A549 (cell line): ENCODE measurements at regions not wholly inside any gene's neighbourhood (a gene's known extent, or its start where the extent isn't known, plus 50 kb on each side); places are given as distances from the start of the nearest gene placed in this dataset.

ENCODE experiments used
- ATAC-seq, 2 experiments: fragments of 200-7000 bp in 1 of 2; fragments of >200 bp in 1 of 2; cut with Nextera tagmentation in 1 of 2; cut with Tn5 transposase in 1 of 2; 3 replicates each; pipeline versions ENCODE4 v1.8.0 to v1.9.1; 2018 to 2020; ENCODE audit warnings: mild to moderate bottlenecking in 1 of 2, moderate library complexity in 1 of 2
- CTCF ChIA-PET: fragments of 300-600 bp; sonication (Branson Sonifier 250); formaldehyde crosslinking; extraction: SDS; loops from one replicate; lab custom pipeline; 2021; ENCODE audit warnings: antibody characterized with exemption, inconsistent platforms; lab: Yijun Ruan, JAX
- POLR2A ChIA-PET: fragments of 350-600 bp; formaldehyde crosslinking; extraction: SDS; loops from one replicate; lab custom pipeline; 2021; ENCODE audit warnings: antibody characterized with exemption, inconsistent platforms; lab: Yijun Ruan, JAX
- DNase-seq, 2 experiments: peaks; one replicate each; pipeline versions ENCODE4 v3.0.0 to v3.0.0-alpha.2; 2011 to 2016; ENCODE audit warnings: low read depth in 1 of 2, low spot score in 1 of 2
- FAIRE-seq: peaks from 2 replicates; lab custom pipeline; 2011; peaks lifted over from hg19 to GRCh38; lab: Jason Lieb, UNC
- H3K27ac ChIP-seq, 2 experiments: fragments of >200 bp; sonication (Bioruptor Twin); formaldehyde crosslinking; 3 replicates each; pipeline ENCODE4 v1.5.1; 2016 to 2017
- H3K4me1 ChIP-seq: fragments of >200 bp; sonication (Bioruptor Twin); formaldehyde crosslinking; 3 replicates; pipeline ENCODE4 v1.6.1; 2016
- H3K4me2 ChIP-seq: fragments of >200 bp; sonication (Bioruptor Twin); formaldehyde crosslinking; 3 replicates; pipeline ENCODE4 v1.6.1; 2016
- H3K4me3 ChIP-seq: fragments of >200 bp; sonication (Bioruptor Twin); formaldehyde crosslinking; 3 replicates; pipeline ENCODE4 v1.5.1; 2016
- H3K9me3 ChIP-seq: fragments of >200 bp; sonication (Bioruptor Twin); formaldehyde crosslinking; 3 replicates; pipeline ENCODE4 v1.6.1; 2016
- CBX2 ChIP-seq: fragments of 200-600 bp; sonication (generic); IDR thresholded peaks from 2 replicates; pipeline ENCODE4 v1.6.1; 2016; ENCODE audit warnings: low read depth, mild to moderate bottlenecking, borderline replicate concordance
- CBX8 ChIP-seq: fragments of 200-600 bp; sonication (generic); IDR thresholded peaks from 2 replicates; pipeline ENCODE4 v1.6.1; 2016
- EHF ChIP-seq: fragments of 250-450 bp; sonication (Bioruptor Pico); IDR thresholded peaks from 2 replicates; pipeline ENCODE4 v1.5.0; 2020; ENCODE audit warnings: mild to moderate bottlenecking
- EP300 ChIP-seq, 2 experiments: fragments of >200 bp; sonication (Bioruptor Twin); formaldehyde crosslinking; IDR thresholded peaks; 2 replicates in 1 of 2; 3 replicates in 1 of 2; pipeline ENCODE4 v1.6.1; 2016 to 2017
- ESRRA ChIP-seq: fragments of 150-350 bp; IDR thresholded peaks from 2 replicates; pipeline ENCODE4 v1.6.1; 2014; ENCODE audit warnings: mild to moderate bottlenecking, low read length, borderline replicate concordance
- GATA3 ChIP-seq: IDR thresholded peaks from 2 replicates; pipeline ENCODE4 v1.6.1; 2012; ENCODE audit warnings: borderline replicate concordance
- HOXB13 ChIP-seq: fragments of 250-450 bp; sonication (Bioruptor Pico); IDR thresholded peaks from 2 replicates; pipeline ENCODE4 v1.5.0; 2020; ENCODE audit warnings: low read depth, mild to moderate bottlenecking, moderate library complexity
- HOXB5 ChIP-seq: fragments of 250-450 bp; sonication (Bioruptor Pico); IDR thresholded peaks from 2 replicates; pipeline ENCODE4 v1.5.0; 2020; ENCODE audit warnings: mild to moderate bottlenecking, moderate library complexity
- JUN ChIP-seq, 2 experiments: fragments of >200 bp; sonication (Bioruptor Twin); formaldehyde crosslinking; IDR thresholded peaks; 2 replicates in 1 of 2; 3 replicates in 1 of 2; pipeline ENCODE4 v1.6.1; 2016 to 2017
- JUNB ChIP-seq: fragments of >200 bp; sonication (Bioruptor Twin); formaldehyde crosslinking; IDR thresholded peaks from 2 replicates; pipeline ENCODE4 v1.6.1; 2016
- MAFK ChIP-seq: fragments of 450-650 bp; IDR thresholded peaks from 2 replicates; pipeline ENCODE4 v1.6.1; 2014; ENCODE audit not compliant: partially characterized antibody
- MAZ ChIP-seq: fragments of 150-350 bp; IDR thresholded peaks from 2 replicates; pipeline ENCODE4 v1.6.1; 2014; ENCODE audit warnings: antibody characterized with exemption, low read depth, low read length, borderline replicate concordance
- MYC ChIP-seq: IDR thresholded peaks from 2 replicates; pipeline ENCODE4 v1.6.1; 2012; ENCODE audit warnings: mild to moderate bottlenecking, inconsistent platforms, low read length, improper control_type of control experiment, borderline replicate concordance
- NFE2L2 ChIP-seq: fragments of 150-350 bp; conservative IDR thresholded peaks from 2 replicates; pipeline ENCODE4 v1.6.1; 2014; ENCODE audit warnings: low read length
- NPAS2 ChIP-seq: fragments of 250-450 bp; sonication (Bioruptor Pico); IDR thresholded peaks from 2 replicates; pipeline ENCODE4 v1.8.0; 2022; ENCODE audit warnings: mild to moderate bottlenecking, moderate library complexity, borderline replicate concordance
- POLR2AphosphoS2 ChIP-seq: conservative IDR thresholded peaks from 2 replicates; pipeline ENCODE4 v1.6.1; 2012; ENCODE audit warnings: low read length, improper control_type of control experiment, inconsistent platforms
- RAD21 ChIP-seq, 2 experiments: fragments of >200 bp in 1 of 2; sonication (Bioruptor Twin) in 1 of 2; formaldehyde crosslinking in 1 of 2; IDR thresholded peaks in 1 of 2; conservative IDR thresholded peaks in 1 of 2; 2 replicates in 1 of 2; 3 replicates in 1 of 2; pipeline ENCODE4 v1.6.1; 2012 to 2018; ENCODE audit warnings: inconsistent platforms in 1 of 2
- RCOR1 ChIP-seq: fragments of 150-350 bp; IDR thresholded peaks from 2 replicates; pipeline ENCODE4 v1.6.1; 2014; ENCODE audit warnings: antibody characterized with exemption, low read length, low read depth
- RNF2 ChIP-seq: fragments of 200-600 bp; sonication (generic); IDR thresholded peaks from 2 replicates; pipeline ENCODE4 v1.6.1; 2016; ENCODE audit warnings: low read depth, mild to moderate bottlenecking, antibody characterized with exemption, moderate library complexity, borderline replicate concordance
- SMC3 ChIP-seq: fragments of >200 bp; sonication (Bioruptor Twin); formaldehyde crosslinking; IDR thresholded peaks from 3 replicates; pipeline ENCODE4 v1.6.1; 2018; ENCODE audit warnings: inconsistent platforms
- SREBF2 ChIP-seq: fragments of 450-650 bp; IDR thresholded peaks from 2 replicates; pipeline ENCODE4 v1.6.1; 2014; ENCODE audit warnings: mild to moderate bottlenecking, moderate library complexity
- TP53 ChIP-seq: fragments of 250-450 bp; sonication (Bioruptor Pico); IDR thresholded peaks from 2 replicates; pipeline ENCODE4 v1.5.0; 2021; ENCODE audit warnings: mild to moderate bottlenecking, moderate library complexity
- ZNF302 ChIP-seq: fragments of 250-450 bp; sonication (Bioruptor Pico); IDR thresholded peaks from 2 replicates; pipeline ENCODE4 v1.9.0; 2021; ENCODE audit warnings: inconsistent platforms, mild to moderate bottlenecking, moderate library complexity
- ZSCAN20 ChIP-seq: fragments of 250-450 bp; sonication (Bioruptor Pico); IDR thresholded peaks from 2 replicates; pipeline ENCODE4 v1.8.0; 2022; ENCODE audit warnings: mild to moderate bottlenecking, moderate library complexity
- WGBS: methylation state at CpG from one replicate; pipeline ENCODE4 v1.1.6; 2017; ENCODE audit errors: missing lambda C conversion rate; 5-methylcytosine and 5-hydroxymethylcytosine counted together
- TF ChIP-seq, protein P1 (sequence below): IDR thresholded peaks from 2 replicates; pipeline ENCODE4 v1.6.1; 2012; ENCODE audit warnings: low read depth, borderline replicate concordance
- TF ChIP-seq, protein P2 (sequence below): fragments of 200-600 bp; sonication (generic); IDR thresholded peaks from 2 replicates; pipeline ENCODE4 v1.6.1; 2016; ENCODE audit warnings: antibody characterized with exemption, mild to moderate bottlenecking, moderate library complexity
- TF ChIP-seq, protein P3 (sequence below): IDR thresholded peaks from 2 replicates; pipeline ENCODE4 v1.6.1; 2012
- TF ChIP-seq, protein P4 (sequence below): fragments of 250-450 bp; sonication (Bioruptor Pico); IDR thresholded peaks from 2 replicates; pipeline ENCODE4 v1.5.0; 2021; ENCODE audit warnings: mild to moderate bottlenecking, moderate library complexity, borderline replicate concordance

DNA sequence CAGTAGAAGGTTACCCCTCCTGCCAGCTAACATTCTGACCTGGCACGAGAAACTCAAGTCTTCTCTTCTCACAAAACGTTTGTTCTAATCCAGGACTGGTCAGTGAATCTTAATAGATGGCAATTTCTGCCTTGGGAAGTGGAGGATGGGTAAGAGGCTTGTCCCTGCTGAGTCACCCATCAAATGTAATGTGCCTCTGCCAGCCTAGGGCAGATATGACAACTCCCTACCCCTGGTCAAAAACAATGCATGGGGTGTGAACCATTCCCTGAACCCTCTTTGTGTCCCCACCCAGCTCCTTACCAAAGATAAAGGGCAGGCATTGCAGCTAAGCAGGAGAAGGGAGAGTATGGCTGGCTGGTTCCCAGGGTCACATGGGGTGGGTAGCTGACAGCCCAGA lies 1052.9 kb downstream of the GALC start:
- 0% methylated on average over 2 of the region's 2 CpGs for WGBS
- Histone ChIP-seq H3K4me1 (no peaks in the 10 kb centered on the region), H3K4me3 (no peak overlapping the region), H3K9me3 (no peaks in the 10 kb centered on the region), H3K27ac (no peak overlapping the region), H3K4me2 (no peak overlapping the region)
- no peak for TF ChIP-seq TP53 (CRISPR knock-in tag)
- TF ChIP-seq JUN (IDR thresholded peaks at IDR 0.05) = no peak
- TF ChIP-seq ZNF302 (CRISPR knock-in tag) = no peak
- no peak for TF ChIP-seq SMC3
- TF ChIP-seq CBX8 = no peak
- FAIRE-seq (no peak), DNase-seq (no peak), ATAC-seq (no peak)
- POLR2A ChIA-PET = no interaction called here
- CTCF ChIA-PET = interaction anchor here (1.7 kb wide), 1 partner anchor 19 kb away, joined by 3 read pairs; no protein-coding TSS in a partner anchor

DNA sequence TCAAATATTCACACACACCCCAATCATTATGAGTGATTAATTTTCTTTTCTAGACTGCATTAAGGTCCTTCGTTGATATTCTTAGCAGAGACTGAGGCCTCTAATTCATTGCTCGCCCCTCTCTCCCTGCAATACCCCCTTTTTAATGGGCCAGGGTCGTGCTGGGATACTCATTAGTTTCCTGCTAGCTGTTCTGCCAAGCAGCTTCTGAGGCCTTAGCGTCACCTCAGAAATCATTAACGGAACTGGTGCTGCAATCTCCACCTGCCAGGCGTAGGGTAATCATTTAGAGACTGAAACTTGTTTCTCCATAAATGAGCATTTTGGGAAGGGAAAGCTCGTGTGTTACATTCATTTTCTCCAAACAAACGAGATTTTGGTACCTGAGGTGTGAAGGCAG lies 1054.7 kb downstream of the GALC start:
- POLR2A ChIA-PET = no interaction called here
- Histone ChIP-seq H3K9me3 (no peaks in the 10 kb centered on the region), H3K4me2 (no peak overlapping the region), H3K27ac (no peak overlapping the region), H3K4me3 (no peak overlapping the region)
- CTCF ChIA-PET = no interaction called here
- DNase-seq (no peak), ATAC-seq (no peak)
- 3% methylated on average over 8 of the region's 8 CpGs for WGBS
- TF ChIP-seq, protein P1, sequence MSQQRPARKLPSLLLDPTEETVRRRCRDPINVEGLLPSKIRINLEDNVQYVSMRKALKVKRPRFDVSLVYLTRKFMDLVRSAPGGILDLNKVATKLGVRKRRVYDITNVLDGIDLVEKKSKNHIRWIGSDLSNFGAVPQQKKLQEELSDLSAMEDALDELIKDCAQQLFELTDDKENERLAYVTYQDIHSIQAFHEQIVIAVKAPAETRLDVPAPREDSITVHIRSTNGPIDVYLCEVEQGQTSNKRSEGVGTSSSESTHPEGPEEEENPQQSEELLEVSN = no peak
- TF ChIP-seq JUN (IDR thresholded peaks at IDR 0.05) = no peak
- no peak for TF ChIP-seq HOXB13 (CRISPR knock-in tag)
- no peak for TF ChIP-seq CBX2
- no peak for TF ChIP-seq POLR2AphosphoS2
- no peak for TF ChIP-seq RNF2
- no peak for TF ChIP-seq EP300 (IDR thresholded peaks at IDR 0.05)
- TF ChIP-seq HOXB5 (CRISPR knock-in tag) = no peak
- no peak for TF ChIP-seq ESRRA
- TF ChIP-seq, protein P2, sequence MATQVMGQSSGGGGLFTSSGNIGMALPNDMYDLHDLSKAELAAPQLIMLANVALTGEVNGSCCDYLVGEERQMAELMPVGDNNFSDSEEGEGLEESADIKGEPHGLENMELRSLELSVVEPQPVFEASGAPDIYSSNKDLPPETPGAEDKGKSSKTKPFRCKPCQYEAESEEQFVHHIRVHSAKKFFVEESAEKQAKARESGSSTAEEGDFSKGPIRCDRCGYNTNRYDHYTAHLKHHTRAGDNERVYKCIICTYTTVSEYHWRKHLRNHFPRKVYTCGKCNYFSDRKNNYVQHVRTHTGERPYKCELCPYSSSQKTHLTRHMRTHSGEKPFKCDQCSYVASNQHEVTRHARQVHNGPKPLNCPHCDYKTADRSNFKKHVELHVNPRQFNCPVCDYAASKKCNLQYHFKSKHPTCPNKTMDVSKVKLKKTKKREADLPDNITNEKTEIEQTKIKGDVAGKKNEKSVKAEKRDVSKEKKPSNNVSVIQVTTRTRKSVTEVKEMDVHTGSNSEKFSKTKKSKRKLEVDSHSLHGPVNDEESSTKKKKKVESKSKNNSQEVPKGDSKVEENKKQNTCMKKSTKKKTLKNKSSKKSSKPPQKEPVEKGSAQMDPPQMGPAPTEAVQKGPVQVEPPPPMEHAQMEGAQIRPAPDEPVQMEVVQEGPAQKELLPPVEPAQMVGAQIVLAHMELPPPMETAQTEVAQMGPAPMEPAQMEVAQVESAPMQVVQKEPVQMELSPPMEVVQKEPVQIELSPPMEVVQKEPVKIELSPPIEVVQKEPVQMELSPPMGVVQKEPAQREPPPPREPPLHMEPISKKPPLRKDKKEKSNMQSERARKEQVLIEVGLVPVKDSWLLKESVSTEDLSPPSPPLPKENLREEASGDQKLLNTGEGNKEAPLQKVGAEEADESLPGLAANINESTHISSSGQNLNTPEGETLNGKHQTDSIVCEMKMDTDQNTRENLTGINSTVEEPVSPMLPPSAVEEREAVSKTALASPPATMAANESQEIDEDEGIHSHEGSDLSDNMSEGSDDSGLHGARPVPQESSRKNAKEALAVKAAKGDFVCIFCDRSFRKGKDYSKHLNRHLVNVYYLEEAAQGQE = no peak
- no peak for TF ChIP-seq MAZ
- TF ChIP-seq RAD21 (conservative IDR thresholded peaks at IDR 0.05 in 1 of 2, IDR thresholded peaks at IDR 0.05 in 1 of 2) = no peak
- TF ChIP-seq SMC3 = no peak
- TF ChIP-seq ZSCAN20 (CRISPR knock-in tag) = no peak
- TF ChIP-seq MYC = no peak
- no peak for TF ChIP-seq NPAS2
- TF ChIP-seq, all 56 proteins: peak for 0
- no peaks in the 10 kb centered on the region for H3K4me1 ChIP-seq
- FAIRE-seq = no peak

DNA sequence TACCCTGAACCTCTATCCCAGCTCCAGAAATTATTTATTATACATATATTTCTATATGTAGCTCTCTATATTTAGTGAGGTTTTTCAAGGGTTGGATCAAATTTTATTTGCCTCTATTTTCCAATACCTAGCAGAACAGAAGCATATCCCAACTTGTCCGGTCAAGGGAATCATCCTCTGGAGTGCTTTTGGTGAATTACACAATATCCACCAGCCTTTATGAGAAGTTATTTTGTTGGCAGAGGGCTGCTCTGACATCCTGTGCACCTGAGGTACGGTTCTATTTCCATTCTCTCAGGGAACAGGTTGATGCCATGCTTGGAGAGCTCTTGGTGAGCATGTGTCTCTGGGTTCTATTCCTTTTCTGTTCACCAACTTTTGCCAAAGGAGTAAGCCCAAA lies 1056.4 kb downstream of the GALC start:
- H3K4me1 ChIP-seq = no peaks in the 10 kb centered on the region
- no peak overlapping the region for H3K4me3 ChIP-seq
- DNase-seq = no peak
- no peak overlapping the region for H3K27ac ChIP-seq
- no peak overlapping the region for H3K4me2 ChIP-seq
- ATAC-seq = no peak
- POLR2A ChIA-PET = no interaction called here
- CTCF ChIA-PET = no interaction called here
- TF ChIP-seq EHF (CRISPR knock-in tag) = no peak
- no peak for TF ChIP-seq HOXB5 (CRISPR knock-in tag)
- TF ChIP-seq JUNB = no peak
- TF ChIP-seq, protein P3, sequence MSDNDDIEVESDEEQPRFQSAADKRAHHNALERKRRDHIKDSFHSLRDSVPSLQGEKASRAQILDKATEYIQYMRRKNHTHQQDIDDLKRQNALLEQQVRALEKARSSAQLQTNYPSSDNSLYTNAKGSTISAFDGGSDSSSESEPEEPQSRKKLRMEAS = no peak
- TF ChIP-seq MAFK = no peak
- no peak for TF ChIP-seq GATA3
- no peak for TF ChIP-seq NFE2L2
- TF ChIP-seq, protein P4, sequence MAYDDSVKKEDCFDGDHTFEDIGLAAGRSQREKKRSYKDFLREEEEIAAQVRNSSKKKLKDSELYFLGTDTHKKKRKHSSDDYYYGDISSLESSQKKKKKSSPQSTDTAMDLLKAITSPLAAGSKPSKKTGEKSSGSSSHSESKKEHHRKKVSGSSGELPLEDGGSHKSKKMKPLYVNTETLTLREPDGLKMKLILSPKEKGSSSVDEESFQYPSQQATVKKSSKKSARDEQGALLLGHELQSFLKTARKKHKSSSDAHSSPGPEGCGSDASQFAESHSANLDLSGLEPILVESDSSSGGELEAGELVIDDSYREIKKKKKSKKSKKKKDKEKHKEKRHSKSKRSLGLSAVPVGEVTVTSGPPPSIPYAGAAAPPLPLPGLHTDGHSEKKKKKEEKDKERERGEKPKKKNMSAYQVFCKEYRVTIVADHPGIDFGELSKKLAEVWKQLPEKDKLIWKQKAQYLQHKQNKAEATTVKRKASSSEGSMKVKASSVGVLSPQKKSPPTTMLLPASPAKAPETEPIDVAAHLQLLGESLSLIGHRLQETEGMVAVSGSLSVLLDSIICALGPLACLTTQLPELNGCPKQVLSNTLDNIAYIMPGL (CRISPR knock-in tag) = no peak
- TF ChIP-seq MYC = no peak
- TF ChIP-seq POLR2AphosphoS2 = no peak
- TF ChIP-seq SREBF2 = no peak
- no peak for TF ChIP-seq RCOR1
- no peaks in the 10 kb centered on the region for H3K9me3 ChIP-seq
- no peak for FAIRE-seq
- 30% methylated on average over 2 of the region's 2 CpGs for WGBS
